HEK293 (cell line): ENCODE measurements at regions not wholly inside any gene's neighbourhood (a gene's known extent, or its start where the extent isn't known, plus 50 kb on each side); places are given as distances from the start of the nearest gene placed in this dataset.

Source experiments
- BCL11A ChIP-seq: fragments of 450-650 bp; formaldehyde crosslinking; IDR thresholded peaks from 2 replicates; pipeline ENCODE4 v1.5.1; 2016; ENCODE audit warnings: low read depth, missing biosample characterization, missing genetic modification characterization
- ZNF785 ChIP-seq: fragments of 450-650 bp; formaldehyde crosslinking; IDR thresholded peaks from 2 replicates; pipeline ENCODE4 v1.5.1; 2016; ENCODE audit warnings: missing biosample characterization, missing genetic modification characterization
- TF ChIP-seq, protein P1 (sequence below): fragments of 450-650 bp; formaldehyde crosslinking; IDR thresholded peaks from 2 replicates; pipeline ENCODE4 v1.5.1; 2016; ENCODE audit warnings: missing biosample characterization, missing genetic modification characterization

- TF ChIP-seq, protein P1, sequence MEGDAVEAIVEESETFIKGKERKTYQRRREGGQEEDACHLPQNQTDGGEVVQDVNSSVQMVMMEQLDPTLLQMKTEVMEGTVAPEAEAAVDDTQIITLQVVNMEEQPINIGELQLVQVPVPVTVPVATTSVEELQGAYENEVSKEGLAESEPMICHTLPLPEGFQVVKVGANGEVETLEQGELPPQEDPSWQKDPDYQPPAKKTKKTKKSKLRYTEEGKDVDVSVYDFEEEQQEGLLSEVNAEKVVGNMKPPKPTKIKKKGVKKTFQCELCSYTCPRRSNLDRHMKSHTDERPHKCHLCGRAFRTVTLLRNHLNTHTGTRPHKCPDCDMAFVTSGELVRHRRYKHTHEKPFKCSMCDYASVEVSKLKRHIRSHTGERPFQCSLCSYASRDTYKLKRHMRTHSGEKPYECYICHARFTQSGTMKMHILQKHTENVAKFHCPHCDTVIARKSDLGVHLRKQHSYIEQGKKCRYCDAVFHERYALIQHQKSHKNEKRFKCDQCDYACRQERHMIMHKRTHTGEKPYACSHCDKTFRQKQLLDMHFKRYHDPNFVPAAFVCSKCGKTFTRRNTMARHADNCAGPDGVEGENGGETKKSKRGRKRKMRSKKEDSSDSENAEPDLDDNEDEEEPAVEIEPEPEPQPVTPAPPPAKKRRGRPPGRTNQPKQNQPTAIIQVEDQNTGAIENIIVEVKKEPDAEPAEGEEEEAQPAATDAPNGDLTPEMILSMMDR (tag by site-specific recombination): no peak
- TF ChIP-seq ZNF785 (tag by site-specific recombination): no peak
- TF ChIP-seq BCL11A (tag by site-specific recombination): no peak
Measured at GRCh38 chr2:71880287-71880686, 267.4 kb downstream of the CYP26B1 start.
